ENCODE measurements at regions not wholly inside any gene's neighbourhood (a gene's known extent, or its start where the extent isn't known, plus 50 kb on each side); places are given as distances from the start of the nearest gene placed in this dataset.
A peak's percentile ranks its signal among the peaks of the same experiment; 100 is the strongest.

DNA sequence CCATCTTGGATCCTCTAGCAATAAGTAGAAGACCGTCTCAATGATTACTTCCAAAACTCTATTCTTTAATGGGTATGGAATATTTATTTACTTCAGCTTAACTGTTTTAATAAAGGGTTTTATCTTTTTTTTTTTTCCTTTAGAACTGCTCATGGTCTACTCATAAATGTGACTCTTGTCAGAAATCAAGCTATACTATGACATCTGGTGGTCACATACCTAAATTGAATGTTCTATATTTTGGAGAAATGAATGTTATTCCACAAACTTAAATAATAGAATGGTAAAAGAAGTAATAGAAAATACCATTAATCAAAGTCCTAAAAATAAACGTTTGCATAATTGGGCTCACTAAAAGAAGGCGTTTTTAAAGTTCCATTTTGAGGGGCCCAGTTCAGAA, 131.2 kb upstream of the PLCXD3 start:
- no peak for DNase-seq (ENCODE audit: low read depth)
- no peak overlapping the region for H3K4me3 ChIP-seq (ENCODE audit: low read depth, low read length)
- TF ChIP-seq, protein P1, sequence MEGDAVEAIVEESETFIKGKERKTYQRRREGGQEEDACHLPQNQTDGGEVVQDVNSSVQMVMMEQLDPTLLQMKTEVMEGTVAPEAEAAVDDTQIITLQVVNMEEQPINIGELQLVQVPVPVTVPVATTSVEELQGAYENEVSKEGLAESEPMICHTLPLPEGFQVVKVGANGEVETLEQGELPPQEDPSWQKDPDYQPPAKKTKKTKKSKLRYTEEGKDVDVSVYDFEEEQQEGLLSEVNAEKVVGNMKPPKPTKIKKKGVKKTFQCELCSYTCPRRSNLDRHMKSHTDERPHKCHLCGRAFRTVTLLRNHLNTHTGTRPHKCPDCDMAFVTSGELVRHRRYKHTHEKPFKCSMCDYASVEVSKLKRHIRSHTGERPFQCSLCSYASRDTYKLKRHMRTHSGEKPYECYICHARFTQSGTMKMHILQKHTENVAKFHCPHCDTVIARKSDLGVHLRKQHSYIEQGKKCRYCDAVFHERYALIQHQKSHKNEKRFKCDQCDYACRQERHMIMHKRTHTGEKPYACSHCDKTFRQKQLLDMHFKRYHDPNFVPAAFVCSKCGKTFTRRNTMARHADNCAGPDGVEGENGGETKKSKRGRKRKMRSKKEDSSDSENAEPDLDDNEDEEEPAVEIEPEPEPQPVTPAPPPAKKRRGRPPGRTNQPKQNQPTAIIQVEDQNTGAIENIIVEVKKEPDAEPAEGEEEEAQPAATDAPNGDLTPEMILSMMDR (IDR thresholded peaks at IDR 0.05; ENCODE audit: control insufficient read depth, extremely low read depth, insufficient read depth) = peak; percentile 28; the same call in 1 of the 2 replicates

DNA sequence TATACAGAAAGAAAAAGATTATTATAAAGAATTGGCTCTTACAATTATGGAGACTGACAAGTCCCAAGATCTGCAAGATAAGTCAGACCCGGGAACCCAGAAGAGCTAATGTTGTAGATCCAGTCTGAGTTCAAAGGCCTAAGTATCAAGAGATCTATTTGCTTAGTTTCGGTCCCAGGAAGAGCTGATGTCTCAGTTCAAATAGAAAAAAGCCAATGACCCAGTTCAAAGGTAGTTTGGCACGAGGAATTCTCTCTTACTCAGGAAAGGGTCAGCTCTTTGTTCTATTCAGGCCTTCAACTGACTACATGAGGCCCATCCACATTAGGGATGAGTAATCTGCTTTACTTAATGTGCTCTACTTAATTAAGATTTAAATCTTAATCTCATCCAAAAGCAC, 128.3 kb upstream of the PLCXD3 start:
- no peak for DNase-seq (ENCODE audit: low read depth)
- no peak overlapping the region for H3K4me3 ChIP-seq (ENCODE audit: low read depth, low read length)
- TF ChIP-seq, protein P1 (IDR thresholded peaks at IDR 0.05; ENCODE audit: control insufficient read depth, extremely low read depth, insufficient read depth) = no peak

DNA sequence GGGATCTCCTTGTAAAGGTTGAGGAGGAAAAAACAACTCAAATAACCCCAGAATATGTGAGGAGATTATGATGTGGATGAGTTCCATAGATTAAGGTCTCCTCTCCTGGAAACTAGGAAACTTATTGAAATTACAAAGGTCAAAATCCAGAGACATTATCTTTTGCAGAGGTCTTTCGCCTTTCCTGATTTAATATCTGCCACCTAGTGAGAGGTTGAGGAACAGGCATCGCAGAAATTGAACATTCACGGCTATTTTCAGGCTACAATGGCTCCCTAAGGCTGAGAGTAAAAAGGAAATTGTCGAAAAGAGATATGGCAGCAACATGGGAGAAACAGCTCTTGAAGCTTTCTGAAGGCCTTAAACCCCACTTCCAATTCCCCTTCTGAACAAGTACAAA, 127.5 kb upstream of the PLCXD3 start:
- TF ChIP-seq, protein P1 (IDR thresholded peaks at IDR 0.05; ENCODE audit: control insufficient read depth, extremely low read depth, insufficient read depth) = peak; percentile 33; the same call in 1 of the 2 replicates
- no peak overlapping the region for H3K4me3 ChIP-seq (ENCODE audit: low read depth, low read length)
- no peak for DNase-seq (ENCODE audit: low read depth)

DNA sequence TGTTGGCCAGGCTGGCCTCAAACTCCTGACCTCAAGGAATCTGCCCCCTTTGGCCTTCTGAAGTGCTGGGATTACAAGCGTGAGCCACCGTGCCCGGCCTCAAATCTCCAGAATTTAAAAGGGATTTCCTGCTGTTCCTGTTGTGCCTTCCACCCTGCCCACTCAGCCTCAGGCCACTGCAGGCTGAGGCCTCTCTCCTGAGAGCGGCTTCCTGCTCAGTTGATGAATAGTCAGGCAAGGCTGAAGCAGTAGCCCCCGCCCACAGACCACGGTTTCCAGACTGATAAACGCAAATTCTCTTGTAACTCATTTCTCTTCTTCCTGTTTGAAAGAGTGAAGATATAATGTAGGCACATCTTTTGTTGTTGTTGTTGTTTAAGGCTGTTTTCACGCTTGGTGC, 127.0 kb upstream of the PLCXD3 start:
- TF ChIP-seq, protein P1 (IDR thresholded peaks at IDR 0.05; ENCODE audit: control insufficient read depth, extremely low read depth, insufficient read depth) = no peak
- no peak for DNase-seq (ENCODE audit: low read depth)
- H3K4me3 ChIP-seq (ENCODE audit: low read depth, low read length) = no peak overlapping the region

DNA sequence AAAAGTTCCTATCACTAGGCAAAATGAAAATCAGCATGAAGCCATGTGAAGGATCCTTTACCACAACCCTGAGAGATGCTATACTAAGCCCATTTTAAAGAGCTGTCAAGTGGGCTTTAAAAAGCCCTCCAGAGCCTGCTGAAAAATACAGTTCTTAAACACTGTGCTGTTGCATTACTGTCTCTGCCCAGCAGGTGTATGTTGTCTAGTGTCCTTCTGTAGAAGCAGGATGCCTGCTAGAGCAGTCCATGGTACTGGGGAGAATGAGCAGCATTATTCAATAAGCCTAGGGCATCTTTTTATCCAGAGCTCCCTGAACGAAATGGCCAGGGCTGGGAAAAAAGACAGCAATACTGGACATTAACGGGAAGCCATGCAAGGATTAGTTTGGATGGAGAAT, 126.2 kb upstream of the PLCXD3 start:
- no peak overlapping the region for H3K4me3 ChIP-seq (ENCODE audit: low read depth, low read length)
- TF ChIP-seq, protein P1 (IDR thresholded peaks at IDR 0.05; ENCODE audit: control insufficient read depth, extremely low read depth, insufficient read depth) = peak; percentile 29; the same call in 1 of the 2 replicates
- no peak for DNase-seq (ENCODE audit: low read depth)

DNA sequence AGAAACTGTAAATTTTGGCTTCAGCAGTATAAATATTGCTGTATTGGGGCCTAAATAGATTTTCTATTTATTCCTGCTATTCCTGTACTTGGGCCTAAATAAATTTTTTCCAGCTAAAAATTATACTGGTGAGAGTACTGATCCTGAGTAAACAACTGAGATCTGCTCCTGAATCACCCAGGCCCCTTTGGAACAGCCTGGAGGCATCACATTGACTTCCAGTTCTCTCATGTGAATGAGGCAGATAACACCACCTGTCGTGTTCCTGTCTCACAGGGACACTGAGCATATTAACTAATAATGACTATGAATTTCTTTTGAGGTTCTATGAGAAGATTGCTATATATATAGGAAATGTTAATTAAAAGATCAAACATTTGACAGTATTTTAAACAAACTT, 119.5 kb upstream of the PLCXD3 start:
- no peak for DNase-seq (ENCODE audit: low read depth)
- TF ChIP-seq, protein P1 (IDR thresholded peaks at IDR 0.05; ENCODE audit: control insufficient read depth, extremely low read depth, insufficient read depth) = no peak

DNA sequence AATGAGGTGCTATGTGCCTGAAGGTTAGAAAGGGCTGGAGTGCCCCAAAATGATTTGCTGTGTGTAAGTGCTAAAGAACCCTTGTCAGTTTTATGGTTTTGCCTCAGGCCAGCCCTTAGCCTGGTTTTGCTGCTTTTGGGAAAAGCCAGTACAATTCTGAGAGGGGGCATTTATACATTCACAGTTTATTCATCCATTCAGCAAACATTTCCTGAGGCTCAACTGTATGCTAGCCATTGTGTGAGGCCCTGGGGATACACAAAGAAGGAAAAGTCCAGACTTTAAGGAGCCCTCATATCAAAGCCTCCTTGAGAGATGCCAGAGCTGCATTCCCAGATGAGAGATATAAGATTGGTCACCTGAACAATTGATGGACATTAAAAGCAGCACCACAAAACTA, 115.2 kb upstream of the PLCXD3 start:
- no peak overlapping the region for H3K4me3 ChIP-seq (ENCODE audit: low read depth, low read length)
- TF ChIP-seq, protein P1 (IDR thresholded peaks at IDR 0.05; ENCODE audit: control insufficient read depth, extremely low read depth, insufficient read depth) = no peak

More for the DNA sequence above, 119.5 kb upstream of the PLCXD3 start:
- H3K4me3 ChIP-seq (ENCODE audit: low read depth, low read length) = no peak overlapping the region

More for the DNA sequence above, 115.2 kb upstream of the PLCXD3 start:
- DNase-seq (ENCODE audit: low read depth) = no peak
